Activated CD8-positive, alpha-beta T cell treated with anti-CD3 and anti-CD28 coated beads, Interleukin-2, amount 10 ng/mL, durations not matched to agents 7 days and 5 days (primary cell): ENCODE measurements at regions not wholly inside any gene's neighbourhood (a gene's known extent, or its start where the extent isn't known, plus 50 kb on each side); places are given as distances from the start of the nearest gene placed in this dataset.

ENCODE experiments used
- ATAC-seq: fragments of 150-1000 bp; cut with Tn5 transposase; one replicate; pipeline ENCODE4 v1.10.0; 2021; ENCODE audit warnings: moderate library complexity
- CTCF ChIA-PET: fragments of 350-600 bp; sonication (Branson Sonifier 250); formaldehyde crosslinking; loops from one replicate; lab custom pipeline; 2021; ENCODE audit warnings: antibody characterized with exemption; lab: Charles Lee
- POLR2A ChIA-PET: fragments of 350-600 bp; sonication (Branson Sonifier 250); formaldehyde crosslinking; loops from one replicate; lab custom pipeline; 2021; ENCODE audit warnings: antibody characterized with exemption; lab: Charles Lee
- DNase-seq: peaks from one replicate; pipeline ENCODE4 v3.0.0-alpha.2; 2020
- H3K27ac Mint-ChIP-seq: one replicate; pipeline ENCODE4 v1.8.0; 2021; ENCODE audit warnings: mild to moderate bottlenecking, mixed read lengths
- H3K27me3 Mint-ChIP-seq: one replicate; pipeline ENCODE4 v1.8.0; 2021; ENCODE audit warnings: low read depth, mixed read lengths
- H3K36me3 Mint-ChIP-seq: one replicate; pipeline ENCODE4 v1.8.0; 2021; ENCODE audit warnings: low read depth, mixed read lengths
- H3K4me1 Mint-ChIP-seq: one replicate; pipeline ENCODE4 v1.8.0; 2021; ENCODE audit warnings: low read depth, mixed read lengths
- H3K4me3 Mint-ChIP-seq: one replicate; pipeline ENCODE4 v1.8.0; 2021; ENCODE audit warnings: mild to moderate bottlenecking, mixed read lengths
- H3K9me3 Mint-ChIP-seq: one replicate; pipeline ENCODE4 v1.8.0; 2022; ENCODE audit warnings: mixed read lengths; ENCODE audit not compliant: insufficient read depth

DNA sequence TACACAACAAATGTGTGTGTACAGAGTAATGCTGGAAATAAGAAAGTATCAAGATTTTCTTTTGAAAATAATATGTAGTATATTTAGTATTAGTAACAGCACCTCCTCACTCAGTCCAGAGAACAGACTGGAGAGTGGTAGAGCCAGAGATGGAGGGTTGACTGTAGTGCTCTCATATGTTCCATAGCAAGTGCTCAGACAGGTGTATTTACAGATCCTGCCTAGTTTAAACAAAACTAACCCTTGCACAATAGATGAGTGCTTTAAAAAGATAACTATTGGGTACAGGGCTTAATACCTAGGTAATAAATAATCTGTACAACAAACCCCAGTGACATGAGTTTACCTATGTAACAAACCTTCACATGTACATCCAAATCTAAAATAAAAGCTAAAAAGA is 381.0 kb upstream of the EMCN start:
- Mint-ChIP-seq H3K4me1 (peaks cover 16% of the 10 kb centered on the region), H3K36me3 (peaks cover 3% of the 10 kb centered on the region), H3K27me3 (peaks cover 6% of the 10 kb centered on the region), H3K27ac (no peak overlapping the region), H3K9me3 (no peaks in the 10 kb centered on the region), H3K4me3 (no peak overlapping the region)
- ATAC-seq = no peak
- POLR2A ChIA-PET = no interaction called here
- CTCF ChIA-PET = no interaction called here
- DNase-seq = no peak

DNA sequence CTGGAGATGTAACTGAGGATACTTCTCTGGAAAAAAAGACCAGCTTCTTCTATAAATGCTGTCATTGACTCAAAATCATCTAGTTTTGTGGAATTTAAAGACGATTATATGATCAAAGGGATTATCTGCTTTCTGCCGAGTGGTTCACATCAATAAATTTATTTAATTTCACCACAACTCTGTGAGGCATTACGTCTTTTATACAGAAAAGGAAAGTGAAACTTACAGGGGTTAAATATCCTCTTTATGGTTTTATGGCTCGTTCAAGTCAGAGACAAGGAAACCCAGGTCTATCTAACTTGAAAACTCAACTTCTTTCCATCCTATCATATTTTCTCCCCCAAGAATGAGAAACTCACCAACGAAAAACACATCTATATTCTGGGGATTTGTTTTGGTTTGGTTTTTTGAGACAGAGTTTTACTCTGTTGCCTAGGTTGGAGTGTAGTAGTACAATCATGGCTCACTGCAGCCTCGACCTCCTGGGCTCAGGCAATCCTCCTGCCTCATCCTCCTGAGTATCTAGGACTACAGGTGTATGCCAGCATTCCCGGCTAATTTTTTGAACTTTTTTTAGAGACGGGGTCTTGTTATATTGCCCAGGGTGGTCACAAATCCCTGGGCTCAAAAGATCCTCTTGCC is 377.9 kb upstream of the EMCN start:
- Mint-ChIP-seq H3K4me3 (peak overlapping the region; percentile 75), H3K27ac (peak overlapping the region; percentile 83), H3K27me3 (no peaks in the 10 kb centered on the region), H3K9me3 (no peaks in the 10 kb centered on the region), H3K4me1 (peaks cover 16% of the 10 kb centered on the region), H3K36me3 (peaks cover 3% of the 10 kb centered on the region)
- CTCF ChIA-PET = no interaction called here
- ATAC-seq (peak; percentile 92), DNase-seq (no peak)
- POLR2A ChIA-PET = no interaction called here

DNA sequence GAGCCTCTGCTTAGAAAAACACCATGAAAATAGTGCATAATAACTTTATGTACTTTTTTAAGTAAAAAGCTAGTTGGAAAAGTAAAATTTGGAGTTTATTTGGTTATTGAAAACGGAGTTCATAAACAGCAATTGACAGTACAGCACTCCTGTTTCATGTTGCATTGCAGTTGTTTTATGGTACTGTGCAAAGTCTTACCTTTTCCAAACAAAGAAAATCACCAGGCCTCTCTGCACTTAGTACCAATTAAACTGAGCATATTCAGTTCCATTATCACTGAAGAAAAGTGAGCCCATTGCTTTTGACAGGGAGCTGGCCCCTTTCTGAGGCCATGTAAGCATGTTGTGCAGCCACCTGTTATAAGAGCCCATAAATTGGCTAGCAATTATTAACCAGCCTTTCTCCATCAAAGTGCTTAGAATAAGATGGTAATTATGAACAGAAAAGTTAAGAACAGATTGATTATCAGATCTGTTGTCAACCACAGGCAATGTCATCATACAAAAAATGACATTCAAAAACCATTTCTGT is 376.6 kb upstream of the EMCN start:
- Mint-ChIP-seq H3K4me3 (no peak overlapping the region), H3K27me3 (peaks cover 5% of the 10 kb centered on the region), H3K36me3 (peaks cover 3% of the 10 kb centered on the region), H3K9me3 (no peaks in the 10 kb centered on the region), H3K27ac (no peak overlapping the region), H3K4me1 (peaks cover 16% of the 10 kb centered on the region)
- DNase-seq (no peak), ATAC-seq (no peak)
- ChIA-PET POLR2A (interaction anchor here (0.7 kb wide), 1 partner anchor 760 kb away, joined by 3 read pairs; no protein-coding TSS in a partner anchor), CTCF (no interaction called here)

DNA sequence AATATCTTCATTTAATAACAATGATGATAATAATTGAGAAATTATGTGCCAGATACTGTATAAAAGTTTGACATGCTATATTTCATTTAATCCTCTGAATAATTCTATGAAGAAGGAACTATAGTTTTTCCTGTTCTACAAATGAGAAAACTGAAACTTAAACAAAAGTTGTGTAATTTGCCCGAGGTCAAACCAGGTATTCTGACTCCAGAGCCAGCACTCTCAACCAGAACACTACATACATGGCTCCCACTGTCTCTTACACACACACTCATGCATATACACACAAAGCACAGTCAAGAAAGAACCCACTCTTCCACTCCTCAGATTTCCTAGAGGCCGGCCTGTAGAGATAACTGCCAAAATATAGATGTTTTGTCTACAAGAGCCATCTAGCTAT is 374.0 kb upstream of the EMCN start:
- POLR2A ChIA-PET = no interaction called here
- Mint-ChIP-seq H3K9me3 (no peaks in the 10 kb centered on the region), H3K27me3 (peaks cover 8% of the 10 kb centered on the region), H3K36me3 (peaks cover 3% of the 10 kb centered on the region), H3K27ac (no peak overlapping the region), H3K4me1 (peaks cover 16% of the 10 kb centered on the region), H3K4me3 (no peak overlapping the region)
- ATAC-seq (no peak), DNase-seq (no peak)
- CTCF ChIA-PET = no interaction called here

DNA sequence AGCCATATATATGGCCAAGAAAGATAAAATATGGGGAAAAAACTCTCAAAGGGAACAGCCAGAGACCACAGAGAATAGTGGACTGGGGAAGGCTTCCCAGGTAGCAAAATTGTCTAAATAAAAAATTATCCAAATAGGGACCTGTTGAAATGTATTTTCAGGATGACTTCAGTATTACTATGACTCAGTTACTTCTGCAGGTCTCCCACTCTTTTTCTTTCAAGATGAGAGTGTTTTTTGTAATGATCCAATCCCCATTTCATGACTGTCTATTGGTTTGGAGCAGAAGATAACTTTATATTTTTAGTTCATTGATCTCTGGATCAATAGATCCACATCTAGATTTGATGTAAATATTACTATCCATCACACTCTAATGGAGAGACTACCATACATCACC is 372.1 kb upstream of the EMCN start:
- peaks cover 9% of the 10 kb centered on the region for H3K9me3 Mint-ChIP-seq
- H3K27me3 Mint-ChIP-seq = peaks cover 13% of the 10 kb centered on the region
- no peak overlapping the region for H3K4me3 Mint-ChIP-seq
- ATAC-seq (no peak), DNase-seq (no peak)
- ChIA-PET CTCF (interaction anchor here (0.6 kb wide), 1 partner anchor 196 kb away, joined by 4 read pairs; no protein-coding TSS in a partner anchor), POLR2A (no interaction called here)
- H3K27ac Mint-ChIP-seq = no peak overlapping the region
- H3K4me1 Mint-ChIP-seq = peaks cover 3% of the 10 kb centered on the region
- no peaks in the 10 kb centered on the region for H3K36me3 Mint-ChIP-seq

DNA sequence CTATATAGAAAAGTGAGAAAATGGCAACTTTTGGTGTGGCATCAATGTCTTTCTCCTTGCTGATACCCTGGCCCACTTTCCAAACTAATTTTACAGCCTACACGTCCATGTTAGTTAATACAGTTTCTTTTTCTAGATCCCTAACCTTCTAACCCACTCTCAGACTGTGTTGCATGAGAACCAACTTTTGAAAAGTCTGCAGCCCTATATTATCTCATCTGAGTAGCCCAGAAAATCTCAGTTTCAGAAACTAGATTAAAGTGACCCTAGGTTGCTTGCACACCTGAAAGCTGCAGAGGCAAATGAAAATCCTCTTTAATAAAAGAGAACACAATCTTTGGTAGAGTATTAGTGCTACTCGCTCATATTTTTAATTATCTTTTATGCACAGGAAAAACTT is 371.6 kb upstream of the EMCN start:
- no peak for ATAC-seq
- H3K36me3 Mint-ChIP-seq = no peaks in the 10 kb centered on the region
- POLR2A ChIA-PET = no interaction called here
- no peaks in the 10 kb centered on the region for H3K4me1 Mint-ChIP-seq
- H3K27me3 Mint-ChIP-seq = peaks cover 15% of the 10 kb centered on the region
- no peak overlapping the region for H3K4me3 Mint-ChIP-seq
- CTCF ChIA-PET = interaction anchor here (0.6 kb wide), 1 partner anchor 195 kb away, joined by 4 read pairs; no protein-coding TSS in a partner anchor
- H3K9me3 Mint-ChIP-seq = peaks cover 9% of the 10 kb centered on the region
- no peak for DNase-seq
- no peak overlapping the region for H3K27ac Mint-ChIP-seq

DNA sequence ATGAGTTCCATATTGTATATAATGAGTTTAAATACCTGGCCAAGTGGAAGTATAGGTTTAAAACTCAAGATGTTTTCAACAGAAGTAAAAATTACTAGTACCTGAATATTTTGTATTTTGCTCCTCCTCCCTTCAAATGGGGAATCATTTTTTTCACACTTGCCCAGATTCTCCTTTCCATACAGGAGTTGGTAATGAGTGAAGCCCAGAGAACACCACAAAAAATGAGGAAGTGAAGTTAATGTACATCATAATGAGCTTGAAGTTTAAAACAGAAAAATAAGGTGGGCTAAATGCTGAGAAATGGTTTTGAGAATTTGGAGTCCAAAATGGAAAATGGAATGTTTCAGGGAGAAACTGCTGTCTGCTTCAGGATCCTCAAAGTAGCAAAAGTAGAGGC is 364.8 kb upstream of the EMCN start:
- ChIA-PET POLR2A (no interaction called here), CTCF (no interaction called here)
- Mint-ChIP-seq H3K9me3 (peaks cover 9% of the 10 kb centered on the region), H3K4me3 (no peak overlapping the region), H3K4me1 (no peaks in the 10 kb centered on the region), H3K27ac (no peak overlapping the region), H3K27me3 (peaks cover 11% of the 10 kb centered on the region), H3K36me3 (no peaks in the 10 kb centered on the region)
- DNase-seq = no peak
- ATAC-seq = no peak

DNA sequence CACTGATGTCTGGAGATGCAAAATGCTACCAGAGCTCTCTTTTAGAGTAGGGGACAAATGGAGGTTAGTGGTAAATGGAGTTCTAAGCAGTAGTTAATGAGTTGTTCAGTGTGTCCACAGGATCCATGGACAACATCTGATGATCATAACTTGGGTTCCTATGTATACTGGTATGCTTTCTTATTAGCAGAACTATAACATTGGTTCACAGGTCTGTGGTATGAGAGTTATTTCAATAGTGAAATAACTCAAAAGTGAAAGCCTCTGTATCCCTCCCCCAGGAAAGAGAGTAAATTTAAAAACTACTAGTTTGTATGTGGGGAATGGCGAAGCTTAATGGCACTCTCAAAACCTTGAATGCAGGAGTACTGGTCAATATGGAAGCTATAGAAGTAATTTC is 363.5 kb upstream of the EMCN start:
- POLR2A ChIA-PET = no interaction called here
- Mint-ChIP-seq H3K4me3 (no peak overlapping the region), H3K27me3 (peaks cover 13% of the 10 kb centered on the region), H3K36me3 (no peaks in the 10 kb centered on the region), H3K9me3 (peaks cover 7% of the 10 kb centered on the region), H3K27ac (no peak overlapping the region), H3K4me1 (no peaks in the 10 kb centered on the region)
- CTCF ChIA-PET = interaction anchor here (1.3 kb wide), 1 partner anchor 468 kb away, joined by 4 read pairs; no protein-coding TSS in a partner anchor
- ATAC-seq (no peak), DNase-seq (no peak)

DNA sequence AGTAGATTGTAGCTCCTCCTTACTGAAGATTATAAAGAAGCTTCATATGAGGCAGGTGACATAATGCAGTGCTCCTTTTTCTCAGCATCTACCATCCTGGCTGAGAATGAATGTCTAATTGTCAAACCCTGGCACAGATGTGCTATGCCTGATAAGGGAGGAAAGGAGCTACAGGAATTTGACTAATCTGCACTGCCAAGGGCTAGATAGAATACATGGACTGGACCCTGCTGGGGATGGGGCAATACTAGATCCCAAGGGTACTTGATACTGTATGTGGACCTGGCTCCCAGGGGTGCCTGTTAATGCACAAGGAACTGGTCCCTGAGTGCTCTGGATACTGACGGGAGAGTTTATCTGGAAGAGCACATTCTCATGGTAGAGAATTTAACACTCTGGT is 362.2 kb upstream of the EMCN start:
- ChIA-PET POLR2A (no interaction called here), CTCF (interaction anchor here (1.3 kb wide), 1 partner anchor 469 kb away, joined by 4 read pairs; no protein-coding TSS in a partner anchor)
- no peaks in the 10 kb centered on the region for H3K9me3 Mint-ChIP-seq
- no peaks in the 10 kb centered on the region for H3K36me3 Mint-ChIP-seq
- ATAC-seq = no peak
- DNase-seq = no peak
- no peaks in the 10 kb centered on the region for H3K4me1 Mint-ChIP-seq
- peaks cover 7% of the 10 kb centered on the region for H3K27me3 Mint-ChIP-seq
- H3K27ac Mint-ChIP-seq = no peak overlapping the region
- no peak overlapping the region for H3K4me3 Mint-ChIP-seq

DNA sequence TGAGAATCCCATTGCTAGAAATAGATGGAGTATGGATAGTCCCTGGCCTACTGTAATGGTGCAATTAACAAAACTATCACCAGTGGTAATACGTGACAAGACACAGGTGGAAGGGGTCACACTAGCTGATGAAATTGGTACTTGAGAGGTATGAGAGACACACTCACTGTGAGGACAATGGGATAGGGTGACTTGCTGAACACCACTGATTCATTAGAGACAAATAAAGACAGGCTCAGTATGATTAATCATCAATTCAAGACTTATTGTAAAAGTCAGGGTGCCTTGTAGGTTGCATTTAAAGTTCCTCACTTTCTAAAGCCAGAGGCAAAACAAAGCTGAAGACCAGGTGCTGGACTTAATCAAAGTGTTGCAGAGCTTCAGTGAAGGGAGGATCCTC is 361.6 kb upstream of the EMCN start:
- Mint-ChIP-seq H3K4me1 (no peaks in the 10 kb centered on the region), H3K27me3 (peaks cover 5% of the 10 kb centered on the region), H3K27ac (no peak overlapping the region), H3K36me3 (no peaks in the 10 kb centered on the region), H3K9me3 (no peaks in the 10 kb centered on the region), H3K4me3 (no peak overlapping the region)
- POLR2A ChIA-PET = no interaction called here
- CTCF ChIA-PET = no interaction called here
- ATAC-seq (no peak), DNase-seq (no peak)

DNA sequence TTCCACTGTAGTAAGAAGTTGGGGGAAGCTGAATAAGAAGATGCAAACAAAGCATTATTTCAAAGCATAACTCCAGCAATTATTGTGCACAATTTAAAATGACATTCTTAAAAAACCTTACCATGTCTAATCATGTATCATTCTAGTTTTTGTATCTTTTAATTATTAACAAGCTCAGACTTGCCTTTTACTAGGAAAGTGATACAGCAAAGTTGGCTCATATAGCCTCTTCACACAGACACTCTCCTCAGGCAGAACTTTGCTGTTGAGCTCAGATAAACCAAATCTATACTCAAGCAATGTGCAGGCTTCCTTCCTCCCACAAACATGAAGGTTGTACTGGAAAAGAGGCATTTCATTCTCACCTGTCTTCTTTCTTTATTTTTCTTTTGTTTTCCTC is 358.7 kb upstream of the EMCN start:
- Mint-ChIP-seq H3K27me3 (peaks cover 2% of the 10 kb centered on the region), H3K4me1 (no peaks in the 10 kb centered on the region), H3K36me3 (no peaks in the 10 kb centered on the region), H3K4me3 (no peak overlapping the region), H3K27ac (no peak overlapping the region), H3K9me3 (no peaks in the 10 kb centered on the region)
- CTCF ChIA-PET = no interaction called here
- POLR2A ChIA-PET = no interaction called here
- DNase-seq (no peak), ATAC-seq (no peak)

DNA sequence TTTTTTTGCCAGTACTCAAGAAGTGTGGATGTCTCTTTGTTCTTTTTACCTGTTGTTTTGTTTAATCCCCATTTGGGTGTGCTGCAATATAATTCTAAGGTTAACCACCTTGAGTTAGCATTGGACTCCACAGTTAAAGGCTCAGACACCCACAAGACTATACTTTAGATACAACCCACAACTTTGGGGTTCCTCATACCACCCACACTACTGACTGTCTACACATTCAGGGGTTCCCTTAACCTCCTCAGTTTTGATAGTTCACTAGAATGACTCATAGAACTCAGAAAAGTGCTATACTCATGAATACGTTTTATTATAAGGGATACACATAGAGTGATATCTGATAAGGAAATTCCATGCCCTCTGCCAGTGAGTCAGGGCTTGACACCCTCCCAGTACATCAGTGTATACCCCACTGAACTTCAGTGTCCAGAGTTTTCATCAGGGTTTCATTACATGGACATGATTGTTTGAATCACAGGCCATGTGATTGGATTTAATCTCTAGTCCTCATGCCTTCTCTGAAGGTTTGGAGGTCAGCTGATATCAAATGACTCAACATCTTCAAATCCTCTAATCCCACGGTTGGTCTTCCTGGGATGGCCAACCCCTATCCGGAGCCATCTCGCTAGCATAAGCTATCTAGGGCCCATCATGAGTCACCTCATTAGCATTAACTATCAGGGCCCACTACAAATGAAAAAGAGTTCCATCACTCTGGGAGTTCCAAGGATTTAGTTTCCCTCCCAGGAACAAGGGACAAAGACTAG is 357.7 kb upstream of the EMCN start:
- peaks cover 2% of the 10 kb centered on the region for H3K27me3 Mint-ChIP-seq
- H3K9me3 Mint-ChIP-seq = no peaks in the 10 kb centered on the region
- ChIA-PET POLR2A (no interaction called here), CTCF (no interaction called here)
- ATAC-seq (no peak), DNase-seq (no peak)
- no peak overlapping the region for H3K27ac Mint-ChIP-seq
- H3K36me3 Mint-ChIP-seq = no peaks in the 10 kb centered on the region
- no peaks in the 10 kb centered on the region for H3K4me1 Mint-ChIP-seq
- H3K4me3 Mint-ChIP-seq = no peak overlapping the region
